Retinal pigment epithelial cell (primary cell): ENCODE measurements at regions not wholly inside any gene's neighbourhood (a gene's known extent, or its start where the extent isn't known, plus 50 kb on each side); places are given as distances from the start of the nearest gene placed in this dataset.
A peak's percentile ranks its signal among the peaks of the same experiment; 100 is the strongest.

Experiments used
- DNase-seq: peaks from one replicate; pipeline ENCODE4 v3.0.0-alpha.2; 2010; ENCODE audit warnings: low read depth
- H3K4me3 ChIP-seq: 2 replicates; pipeline ENCODE4 v1.5.1; 2011; ENCODE audit warnings: mild to moderate bottlenecking, low read length, control low read depth, moderate library complexity
- TF ChIP-seq, protein P1 (sequence below): conservative IDR thresholded peaks from 2 replicates; pipeline ENCODE4 v1.5.1; 2011; ENCODE audit warnings: low read depth, low read length, control low read depth, inconsistent platforms

- DNase-seq, result no peak
- H3K4me3 ChIP-seq, result no peak overlapping the region
- TF ChIP-seq, protein P1, sequence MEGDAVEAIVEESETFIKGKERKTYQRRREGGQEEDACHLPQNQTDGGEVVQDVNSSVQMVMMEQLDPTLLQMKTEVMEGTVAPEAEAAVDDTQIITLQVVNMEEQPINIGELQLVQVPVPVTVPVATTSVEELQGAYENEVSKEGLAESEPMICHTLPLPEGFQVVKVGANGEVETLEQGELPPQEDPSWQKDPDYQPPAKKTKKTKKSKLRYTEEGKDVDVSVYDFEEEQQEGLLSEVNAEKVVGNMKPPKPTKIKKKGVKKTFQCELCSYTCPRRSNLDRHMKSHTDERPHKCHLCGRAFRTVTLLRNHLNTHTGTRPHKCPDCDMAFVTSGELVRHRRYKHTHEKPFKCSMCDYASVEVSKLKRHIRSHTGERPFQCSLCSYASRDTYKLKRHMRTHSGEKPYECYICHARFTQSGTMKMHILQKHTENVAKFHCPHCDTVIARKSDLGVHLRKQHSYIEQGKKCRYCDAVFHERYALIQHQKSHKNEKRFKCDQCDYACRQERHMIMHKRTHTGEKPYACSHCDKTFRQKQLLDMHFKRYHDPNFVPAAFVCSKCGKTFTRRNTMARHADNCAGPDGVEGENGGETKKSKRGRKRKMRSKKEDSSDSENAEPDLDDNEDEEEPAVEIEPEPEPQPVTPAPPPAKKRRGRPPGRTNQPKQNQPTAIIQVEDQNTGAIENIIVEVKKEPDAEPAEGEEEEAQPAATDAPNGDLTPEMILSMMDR, result no peak
These were observed 204.9 kb downstream of the SIM1 start for GRCh38 chr6:100259865-100260264.

DNA sequence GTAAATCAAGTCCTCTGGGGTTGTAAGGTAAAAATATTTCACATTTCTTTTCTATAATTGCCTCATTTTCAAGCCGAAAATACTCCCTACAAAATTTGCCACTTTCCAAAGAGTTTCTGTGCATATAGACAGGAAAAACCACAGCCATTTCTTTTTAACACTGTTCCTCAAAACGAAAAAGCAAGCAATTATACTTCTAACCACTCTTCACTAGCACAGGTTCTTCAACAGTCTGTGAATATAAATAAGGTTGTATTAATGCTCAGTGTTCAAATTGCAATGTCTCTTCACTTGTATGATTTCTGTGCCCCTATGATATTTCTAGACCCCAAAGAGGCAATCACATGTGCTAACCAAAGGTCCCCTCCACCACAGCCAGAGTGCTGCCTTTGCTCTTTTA is 206.0 kb downstream of the SIM1 start:
- TF ChIP-seq, protein P1, result no peak
- no peak for DNase-seq
- no peak overlapping the region for H3K4me3 ChIP-seq

DNA sequence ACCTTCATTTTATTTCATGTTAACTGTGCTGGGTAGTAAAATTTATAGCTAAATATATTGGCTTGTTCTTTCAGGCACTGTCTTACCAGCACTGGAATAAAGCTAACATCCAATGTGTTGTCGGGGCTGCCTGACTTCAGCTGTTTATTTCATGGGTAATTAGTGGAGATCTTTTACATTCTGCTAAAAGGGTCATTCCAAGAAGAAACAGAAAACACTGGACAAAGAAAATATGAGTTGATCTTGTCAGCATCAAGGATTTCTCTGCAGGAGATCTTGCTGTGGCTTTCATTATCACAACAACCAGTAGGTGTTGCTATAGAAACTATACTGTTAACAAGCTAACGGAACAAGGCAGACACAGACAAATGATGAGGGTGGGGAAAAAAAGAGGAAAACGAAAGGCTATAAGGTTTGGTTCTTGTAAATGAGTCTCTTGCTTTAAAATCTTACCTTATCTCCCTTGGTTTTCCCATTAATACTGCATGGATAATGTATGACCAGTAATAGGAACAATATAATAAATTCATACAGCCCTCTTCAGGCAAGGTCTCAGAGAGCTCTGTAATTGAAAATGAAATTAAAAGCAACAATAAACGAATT is 206.8 kb downstream of the SIM1 start:
- TF ChIP-seq, protein P1, result peak; percentile 32
- H3K4me3 ChIP-seq, result no peak overlapping the region
- no peak for DNase-seq

GRCh38 chr6:100255701-100256100 is 209.0 kb downstream of the SIM1 start:
- no peak for DNase-seq
- TF ChIP-seq, protein P1, result no peak
- no peak overlapping the region for H3K4me3 ChIP-seq

GRCh38 chr6:100247123-100247522 is 217.6 kb downstream of the SIM1 start:
- no peak for DNase-seq
- TF ChIP-seq, protein P1, result no peak
- no peak overlapping the region for H3K4me3 ChIP-seq

DNA sequence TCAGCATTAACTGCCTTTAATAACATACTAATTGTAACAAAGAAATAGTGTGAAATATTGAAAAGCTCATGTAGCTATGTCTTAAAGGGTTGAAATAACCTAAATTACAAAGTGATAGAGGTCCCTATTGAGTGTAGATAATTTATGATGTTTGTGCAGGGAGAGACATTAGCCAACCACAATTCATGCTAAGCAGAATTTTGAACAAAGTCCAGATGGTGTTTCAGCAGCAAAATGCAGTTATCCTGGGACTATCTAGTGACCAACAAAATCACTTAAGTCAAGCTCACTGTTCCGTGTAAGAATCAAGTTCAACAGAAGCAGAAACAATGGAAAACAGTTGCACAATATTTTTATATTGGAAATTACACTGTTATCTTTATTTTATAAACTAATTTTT is 218.5 kb downstream of the SIM1 start:
- H3K4me3 ChIP-seq, result no peak overlapping the region
- TF ChIP-seq, protein P1, result no peak
- no peak for DNase-seq

DNA sequence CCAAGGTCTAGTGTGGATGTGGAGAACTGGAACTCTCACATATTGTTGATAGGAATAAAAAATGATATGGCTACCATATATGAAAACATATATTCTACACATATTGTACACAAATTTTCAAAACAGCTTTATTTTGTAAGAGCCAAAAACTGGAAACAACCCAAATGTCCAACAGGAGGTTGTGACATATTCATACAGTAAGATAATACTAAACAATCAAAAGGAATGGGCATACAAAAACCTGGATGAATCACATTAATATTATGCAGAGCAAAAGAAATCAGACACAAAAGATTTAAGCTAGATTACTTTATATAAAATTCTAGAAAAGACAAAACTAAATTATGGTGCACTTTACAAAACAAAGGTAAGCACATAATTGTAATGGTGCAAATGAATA is 223.9 kb downstream of the SIM1 start:
- no peak overlapping the region for H3K4me3 ChIP-seq
- TF ChIP-seq, protein P1, result no peak
- DNase-seq, result no peak
